RWPE2 (cell line): ENCODE measurements at regions not wholly inside any gene's neighbourhood (a gene's known extent, or its start where the extent isn't known, plus 50 kb on each side); places are given as distances from the start of the nearest gene placed in this dataset.

Source experiments
- ATAC-seq: fragments of 200-7000 bp; cut with Tn5 transposase; 3 replicates; pipeline ENCODE4 v1.9.1; 2021; ENCODE audit warnings: low read depth
- DNase-seq: peaks from one replicate; pipeline ENCODE4 v3.0.0-alpha.2; 2020; ENCODE audit warnings: low spot score
- H3K27ac ChIP-seq: fragments of 450-650 bp; 2 replicates; pipeline ENCODE4 v1.5.1; 2017; ENCODE audit warnings: mild to moderate bottlenecking; ENCODE audit not compliant: poor library complexity, severe bottlenecking
- H3K27me3 ChIP-seq: fragments of 250-450 bp; sonication (Bioruptor Pico); 2 replicates; pipeline ENCODE4 v1.5.1; 2021; ENCODE audit warnings: mild to moderate bottlenecking, moderate library complexity; ENCODE audit not compliant: insufficient read depth, poor library complexity, severe bottlenecking
- H3K36me3 ChIP-seq: fragments of 250-450 bp; sonication (Bioruptor Pico); 2 replicates; pipeline ENCODE4 v1.5.1; 2020; ENCODE audit warnings: low read depth, mild to moderate bottlenecking, moderate library complexity
- H3K4me1 ChIP-seq: fragments of 250-450 bp; sonication (Bioruptor Pico); 2 replicates; pipeline ENCODE4 v1.5.1; 2021; ENCODE audit warnings: mild to moderate bottlenecking, moderate library complexity; ENCODE audit not compliant: insufficient read depth, poor library complexity, severe bottlenecking
- H3K4me3 ChIP-seq: fragments of 250-450 bp; sonication (Bioruptor Pico); 2 replicates; pipeline ENCODE4 v1.5.1; 2021; ENCODE audit warnings: mild to moderate bottlenecking, moderate library complexity; ENCODE audit not compliant: severe bottlenecking
- H3K9me3 ChIP-seq: fragments of 250-450 bp; sonication (Bioruptor Pico); 2 replicates; pipeline ENCODE4 v1.5.1; 2021; ENCODE audit warnings: mild to moderate bottlenecking, moderate library complexity; ENCODE audit not compliant: severe bottlenecking
- CTCF ChIP-seq: fragments of 450-650 bp; IDR thresholded peaks from one replicate; pipeline ENCODE4 v1.5.1; 2017; ENCODE audit warnings: mild to moderate bottlenecking, moderate library complexity; ENCODE audit not compliant: poor library complexity, severe bottlenecking

DNA sequence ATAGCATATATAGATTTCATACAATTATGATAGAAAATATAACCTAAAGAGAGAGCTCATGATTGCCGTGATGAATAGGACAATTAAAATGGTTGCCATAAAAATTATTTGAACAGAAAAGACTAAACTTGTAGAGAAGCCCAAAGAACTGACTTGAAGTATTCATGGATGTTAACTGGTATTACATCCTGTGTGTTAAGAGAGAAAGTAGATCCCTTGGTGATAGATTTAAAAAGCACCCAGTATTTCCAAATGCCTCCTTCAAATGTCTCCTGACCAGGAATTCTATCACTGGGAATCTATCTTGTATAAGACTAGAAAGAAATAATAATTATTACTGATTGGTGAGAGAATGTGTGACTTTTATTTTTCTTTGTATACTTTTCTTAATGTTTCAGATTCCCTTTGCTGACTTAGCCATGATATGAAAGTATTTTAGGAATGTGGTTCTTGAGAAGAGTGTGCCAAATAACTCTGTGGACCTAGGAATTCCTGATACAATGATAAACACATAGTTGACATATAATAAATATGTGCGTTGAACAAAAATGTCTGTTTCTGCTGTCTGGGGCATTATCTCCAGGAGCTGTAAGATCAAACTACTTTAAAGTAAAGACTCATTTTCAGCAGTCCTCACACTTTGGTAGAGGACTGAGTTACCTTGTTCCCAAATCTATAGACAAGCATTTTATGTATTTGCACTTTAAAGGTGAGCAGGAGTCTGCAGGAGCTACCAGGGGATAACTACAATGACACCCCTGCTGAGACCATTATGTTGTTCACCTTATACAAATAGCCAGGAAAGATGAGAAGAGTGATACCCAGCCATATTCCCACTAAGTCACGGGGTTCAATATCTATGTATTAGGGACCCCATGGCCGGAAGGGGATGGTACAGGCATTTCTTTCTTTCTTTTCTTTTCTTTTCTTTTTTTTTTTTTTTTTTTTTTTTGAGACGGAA is 211.1 kb upstream of the TLE4 start:
- no peak for TF ChIP-seq CTCF
- Histone ChIP-seq H3K9me3 (no peaks in the 10 kb centered on the region), H3K27ac (no peak overlapping the region), H3K4me1 (no peaks in the 10 kb centered on the region), H3K27me3 (no peaks in the 10 kb centered on the region), H3K4me3 (no peak overlapping the region), H3K36me3 (no peaks in the 10 kb centered on the region)
- ATAC-seq (no peak), DNase-seq (no peak)

DNA sequence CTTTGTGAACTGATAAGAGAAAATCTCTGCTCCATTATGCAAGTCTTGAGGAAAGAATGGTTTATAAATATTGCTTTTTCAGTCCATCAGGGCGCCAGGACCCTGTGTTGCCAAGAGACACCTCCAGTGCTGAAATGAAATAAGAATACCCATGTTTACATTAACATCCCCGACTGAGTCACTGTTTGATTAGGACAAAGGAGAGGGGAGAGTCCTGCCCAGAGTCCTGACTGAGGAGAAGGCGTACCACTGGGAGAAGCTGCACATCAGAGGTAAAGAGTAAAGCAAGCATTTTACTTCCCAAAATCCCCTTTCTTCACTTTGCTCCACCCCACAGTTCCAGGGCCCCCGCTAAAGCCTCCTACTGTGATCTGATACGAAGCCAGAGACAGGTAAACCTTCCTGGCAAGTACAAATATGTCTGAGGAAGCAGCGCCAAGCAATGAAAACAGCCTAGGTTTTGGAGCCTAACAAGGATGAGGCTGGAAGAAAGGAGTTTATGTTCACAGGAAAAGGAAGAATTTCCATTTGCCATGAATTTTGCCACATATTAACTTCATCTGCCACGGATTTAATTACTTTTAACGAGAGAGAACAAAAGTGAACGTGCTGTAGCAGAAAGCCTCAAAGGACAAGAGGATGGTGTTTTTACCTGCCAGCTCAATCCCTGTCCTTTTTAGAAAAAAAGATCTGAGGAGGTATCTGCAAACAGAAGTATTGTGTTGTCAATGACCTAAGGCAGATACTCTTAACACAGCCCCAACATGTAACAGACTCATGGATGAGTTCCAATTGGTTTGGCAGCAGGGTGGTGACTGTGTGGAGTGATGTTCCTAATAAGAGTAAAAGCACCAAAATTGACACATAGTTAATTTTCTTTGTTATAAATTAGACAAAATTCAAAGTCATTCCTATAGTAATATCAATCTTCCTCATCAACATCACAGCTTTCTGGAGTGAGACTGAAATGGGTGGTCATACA is 209.4 kb upstream of the TLE4 start:
- H3K4me3 ChIP-seq, result no peak overlapping the region
- no peaks in the 10 kb centered on the region for H3K36me3 ChIP-seq
- H3K9me3 ChIP-seq, result no peaks in the 10 kb centered on the region
- H3K4me1 ChIP-seq, result no peaks in the 10 kb centered on the region
- no peaks in the 10 kb centered on the region for H3K27me3 ChIP-seq
- ATAC-seq (peak; percentile 92), DNase-seq (no peak)
- no peak for TF ChIP-seq CTCF
- no peak overlapping the region for H3K27ac ChIP-seq

- no peak overlapping the region for H3K27ac ChIP-seq
- no peak for ATAC-seq
- H3K4me1 ChIP-seq, result no peaks in the 10 kb centered on the region
- no peaks in the 10 kb centered on the region for H3K9me3 ChIP-seq
- H3K27me3 ChIP-seq, result no peaks in the 10 kb centered on the region
- DNase-seq, result no peak
- H3K4me3 ChIP-seq, result no peak overlapping the region
- TF ChIP-seq CTCF, result no peak
- no peaks in the 10 kb centered on the region for H3K36me3 ChIP-seq
Measured at GRCh38 chr9:79369676-79370075, 202.1 kb upstream of the TLE4 start.

DNA sequence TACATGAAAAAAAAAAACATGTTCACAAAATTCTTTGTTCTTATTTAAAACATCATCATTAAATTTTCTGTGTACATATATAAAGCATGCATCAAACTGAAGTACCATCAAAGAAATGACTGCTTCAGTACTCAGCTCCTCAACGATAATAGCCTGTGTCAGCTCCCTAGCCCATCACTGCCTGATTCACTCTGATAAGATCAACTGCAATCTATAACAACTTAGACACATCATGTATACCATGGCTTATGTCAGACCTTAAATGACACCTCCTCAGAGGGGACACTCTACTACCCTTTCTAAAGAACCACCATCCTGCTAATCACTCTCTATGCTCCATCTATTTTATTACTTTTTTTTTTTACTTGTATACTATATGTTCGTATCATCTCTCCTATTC is 200.5 kb upstream of the TLE4 start:
- H3K4me3 ChIP-seq, result no peak overlapping the region
- no peaks in the 10 kb centered on the region for H3K9me3 ChIP-seq
- TF ChIP-seq CTCF, result no peak
- H3K27me3 ChIP-seq, result no peaks in the 10 kb centered on the region
- no peaks in the 10 kb centered on the region for H3K36me3 ChIP-seq
- no peaks in the 10 kb centered on the region for H3K4me1 ChIP-seq
- ATAC-seq, result no peak
- H3K27ac ChIP-seq, result no peak overlapping the region
- DNase-seq, result no peak
